HL-60 (cell line): ENCODE measurements at regions not wholly inside any gene's neighbourhood (a gene's known extent, or its start where the extent isn't known, plus 50 kb on each side); places are given as distances from the start of the nearest gene placed in this dataset.

Experiments used
- CTCF ChIP-seq: IDR thresholded peaks from one replicate; pipeline ENCODE4 v1.5.1; 2011; ENCODE audit warnings: low read length, control low read depth, inconsistent platforms; ENCODE audit not compliant: insufficient read depth
- GABPA ChIP-seq: IDR thresholded peaks from 2 replicates; pipeline ENCODE4 v1.6.1; 2012; ENCODE audit warnings: low read depth
- POLR2AphosphoS5 ChIP-seq: IDR thresholded peaks from 2 replicates; pipeline ENCODE4 v1.6.1; 2012; ENCODE audit warnings: low read depth
- SPI1 ChIP-seq: IDR thresholded peaks from 2 replicates; pipeline ENCODE4 v1.6.1; 2012; ENCODE audit warnings: low read depth, mild to moderate bottlenecking, borderline replicate concordance
- TF ChIP-seq, protein P1 (sequence below): IDR thresholded peaks from 2 replicates; pipeline ENCODE4 v1.6.1; 2012; ENCODE audit warnings: low read depth; ENCODE audit not compliant: insufficient replicate concordance

- TF ChIP-seq CTCF (no peak), GABPA (no peak), POLR2AphosphoS5 (no peak), SPI1 (no peak)
- TF ChIP-seq, protein P1, sequence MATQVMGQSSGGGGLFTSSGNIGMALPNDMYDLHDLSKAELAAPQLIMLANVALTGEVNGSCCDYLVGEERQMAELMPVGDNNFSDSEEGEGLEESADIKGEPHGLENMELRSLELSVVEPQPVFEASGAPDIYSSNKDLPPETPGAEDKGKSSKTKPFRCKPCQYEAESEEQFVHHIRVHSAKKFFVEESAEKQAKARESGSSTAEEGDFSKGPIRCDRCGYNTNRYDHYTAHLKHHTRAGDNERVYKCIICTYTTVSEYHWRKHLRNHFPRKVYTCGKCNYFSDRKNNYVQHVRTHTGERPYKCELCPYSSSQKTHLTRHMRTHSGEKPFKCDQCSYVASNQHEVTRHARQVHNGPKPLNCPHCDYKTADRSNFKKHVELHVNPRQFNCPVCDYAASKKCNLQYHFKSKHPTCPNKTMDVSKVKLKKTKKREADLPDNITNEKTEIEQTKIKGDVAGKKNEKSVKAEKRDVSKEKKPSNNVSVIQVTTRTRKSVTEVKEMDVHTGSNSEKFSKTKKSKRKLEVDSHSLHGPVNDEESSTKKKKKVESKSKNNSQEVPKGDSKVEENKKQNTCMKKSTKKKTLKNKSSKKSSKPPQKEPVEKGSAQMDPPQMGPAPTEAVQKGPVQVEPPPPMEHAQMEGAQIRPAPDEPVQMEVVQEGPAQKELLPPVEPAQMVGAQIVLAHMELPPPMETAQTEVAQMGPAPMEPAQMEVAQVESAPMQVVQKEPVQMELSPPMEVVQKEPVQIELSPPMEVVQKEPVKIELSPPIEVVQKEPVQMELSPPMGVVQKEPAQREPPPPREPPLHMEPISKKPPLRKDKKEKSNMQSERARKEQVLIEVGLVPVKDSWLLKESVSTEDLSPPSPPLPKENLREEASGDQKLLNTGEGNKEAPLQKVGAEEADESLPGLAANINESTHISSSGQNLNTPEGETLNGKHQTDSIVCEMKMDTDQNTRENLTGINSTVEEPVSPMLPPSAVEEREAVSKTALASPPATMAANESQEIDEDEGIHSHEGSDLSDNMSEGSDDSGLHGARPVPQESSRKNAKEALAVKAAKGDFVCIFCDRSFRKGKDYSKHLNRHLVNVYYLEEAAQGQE = no peak
Measured at GRCh38 chr9:108801949-108802348, 53.8 kb downstream of the ACTL7B start.
